ENCODE measurements at regions not wholly inside any gene's neighbourhood (a gene's known extent, or its start where the extent isn't known, plus 50 kb on each side); places are given as distances from the start of the nearest gene placed in this dataset.

DNA sequence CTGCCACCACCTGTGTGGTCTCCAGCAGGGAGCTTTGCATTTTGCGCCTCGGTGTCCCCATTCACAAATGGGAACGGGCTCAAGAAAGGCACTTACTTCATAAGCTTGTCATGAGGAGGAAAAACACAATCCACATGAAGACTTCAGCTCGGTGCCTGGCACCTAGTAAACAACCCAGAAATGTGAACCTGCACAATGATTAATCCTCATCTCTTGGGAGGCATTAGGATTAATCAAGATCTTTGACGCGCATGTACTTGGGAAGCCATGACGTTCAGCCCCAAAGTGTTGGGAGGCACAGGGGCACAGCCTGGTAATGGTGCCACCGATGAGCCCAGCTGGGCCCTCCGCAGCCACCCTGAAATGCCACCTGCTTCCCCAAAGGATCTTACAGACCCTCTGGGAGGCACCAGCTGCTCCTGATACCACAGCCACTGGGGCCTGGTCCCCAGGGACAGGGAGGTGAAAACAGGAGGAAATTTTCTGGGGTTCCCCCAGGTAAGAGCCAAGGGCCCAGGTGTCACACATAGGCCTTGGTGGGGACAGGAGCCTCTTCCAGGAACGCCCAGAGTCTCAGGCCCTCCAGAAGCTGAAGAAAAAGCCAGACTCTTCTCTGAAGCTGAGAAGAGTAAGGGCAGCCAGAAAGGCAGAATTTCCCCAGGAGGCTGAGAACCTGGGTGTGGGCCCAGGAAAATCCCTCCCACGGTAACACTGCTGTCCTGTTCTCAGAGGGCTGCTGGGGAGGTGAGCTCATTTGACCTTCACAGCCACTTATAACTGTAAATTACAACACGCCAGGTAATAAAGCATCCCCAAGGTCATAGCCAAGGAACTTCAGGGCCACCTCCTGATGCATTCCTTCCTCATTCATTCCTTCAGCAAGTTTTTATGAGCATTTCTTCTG, 507.5 kb downstream of the SHQ1 start:
- no peak overlapping the region for H3K27ac Mint-ChIP-seq
- no peak overlapping the region for H3K4me3 Mint-ChIP-seq
- no peaks in the 10 kb centered on the region for H3K9me3 Mint-ChIP-seq
- H3K4me1 Mint-ChIP-seq: peaks cover 43% of the 10 kb centered on the region
- H3K36me3 Mint-ChIP-seq: peaks cover 1% of the 10 kb centered on the region
- no peaks in the 10 kb centered on the region for H3K27me3 Mint-ChIP-seq
- no peak for DNase-seq

DNA sequence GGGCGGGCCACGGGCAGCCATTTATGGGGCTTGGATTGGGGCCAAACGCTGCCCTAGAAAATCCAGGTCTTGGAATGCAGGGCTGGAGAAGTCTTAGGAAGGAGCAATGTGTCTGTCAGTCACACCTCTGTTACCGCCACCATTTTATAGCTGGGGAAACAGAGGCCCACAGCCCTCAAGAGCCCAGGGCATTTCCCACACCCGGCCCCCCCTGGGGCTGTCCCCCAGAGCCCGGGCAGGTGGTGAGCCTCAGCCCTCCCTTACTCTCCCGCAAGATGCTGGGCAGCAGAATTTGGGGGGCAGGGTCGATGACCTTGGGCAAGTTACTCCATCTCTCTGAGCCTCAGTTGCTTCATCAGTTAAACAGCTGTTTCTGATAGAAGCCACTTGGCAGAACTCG, 508.2 kb downstream of the SHQ1 start:
- Mint-ChIP-seq H3K36me3 (no peaks in the 10 kb centered on the region), H3K27me3 (no peaks in the 10 kb centered on the region), H3K9me3 (no peaks in the 10 kb centered on the region), H3K27ac (no peak overlapping the region), H3K4me1 (peaks cover 36% of the 10 kb centered on the region), H3K4me3 (no peak overlapping the region)
- no peak for DNase-seq

DNA sequence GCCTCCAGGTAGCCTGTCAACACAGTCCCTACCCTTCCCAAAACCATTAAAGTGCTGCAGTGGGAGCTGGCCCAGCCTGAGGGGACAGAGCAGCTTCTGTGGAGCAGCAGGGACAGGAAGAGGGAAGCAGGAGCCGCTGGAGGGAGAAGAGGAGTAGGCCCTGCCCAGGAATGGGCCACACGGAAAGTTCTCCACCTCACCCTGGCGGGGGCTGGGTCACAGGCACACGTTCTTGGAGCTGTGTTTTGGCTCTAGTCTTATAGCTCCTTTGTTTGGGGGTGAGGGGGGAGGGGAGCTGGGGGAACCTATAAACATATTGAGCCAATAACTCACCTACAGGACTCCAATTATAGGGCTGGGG, 508.6 kb downstream of the SHQ1 start:
- Mint-ChIP-seq H3K27ac (no peak overlapping the region), H3K4me3 (no peak overlapping the region), H3K9me3 (no peaks in the 10 kb centered on the region), H3K4me1 (peaks cover 32% of the 10 kb centered on the region), H3K27me3 (no peaks in the 10 kb centered on the region), H3K36me3 (no peaks in the 10 kb centered on the region)
- no peak for DNase-seq

DNA sequence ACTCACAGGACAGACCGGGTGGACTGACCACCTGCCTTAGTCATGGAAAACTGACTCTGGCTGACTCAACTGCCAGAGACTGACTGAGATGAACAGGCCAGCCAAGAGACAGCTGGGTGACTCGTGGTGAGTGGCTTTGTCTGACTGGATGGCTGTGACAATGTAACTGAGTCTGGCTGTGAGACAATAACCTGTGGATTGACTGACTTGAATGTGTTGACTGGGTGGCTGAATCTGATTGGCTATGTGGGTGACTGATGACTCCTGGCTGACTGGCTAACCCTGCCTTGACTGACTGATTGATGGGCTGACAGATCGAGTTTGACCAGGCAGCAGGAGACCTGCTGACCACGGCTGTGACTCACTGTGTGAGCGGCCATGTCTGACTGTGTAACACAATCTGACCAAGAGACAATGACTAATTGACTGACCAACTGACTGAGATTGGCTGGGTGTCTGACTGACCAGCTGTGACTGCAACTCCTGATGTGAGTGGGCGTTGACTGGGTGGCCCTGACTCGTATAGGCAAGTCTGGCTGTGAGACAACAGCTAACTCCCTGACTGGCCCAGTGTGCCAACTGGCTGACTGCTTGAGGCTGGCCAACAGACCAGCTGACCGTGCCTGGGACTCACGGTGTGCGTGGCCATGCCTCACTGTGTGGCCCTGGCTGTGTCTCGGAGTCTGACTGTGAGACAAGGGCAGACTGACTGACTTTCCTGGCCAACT, 509.1 kb downstream of the SHQ1 start:
- H3K4me1 Mint-ChIP-seq: peaks cover 27% of the 10 kb centered on the region
- no peak overlapping the region for H3K4me3 Mint-ChIP-seq
- H3K27ac Mint-ChIP-seq: no peak overlapping the region
- DNase-seq: peak; percentile 61
- no peaks in the 10 kb centered on the region for H3K36me3 Mint-ChIP-seq
- no peaks in the 10 kb centered on the region for H3K9me3 Mint-ChIP-seq
- no peaks in the 10 kb centered on the region for H3K27me3 Mint-ChIP-seq

DNA sequence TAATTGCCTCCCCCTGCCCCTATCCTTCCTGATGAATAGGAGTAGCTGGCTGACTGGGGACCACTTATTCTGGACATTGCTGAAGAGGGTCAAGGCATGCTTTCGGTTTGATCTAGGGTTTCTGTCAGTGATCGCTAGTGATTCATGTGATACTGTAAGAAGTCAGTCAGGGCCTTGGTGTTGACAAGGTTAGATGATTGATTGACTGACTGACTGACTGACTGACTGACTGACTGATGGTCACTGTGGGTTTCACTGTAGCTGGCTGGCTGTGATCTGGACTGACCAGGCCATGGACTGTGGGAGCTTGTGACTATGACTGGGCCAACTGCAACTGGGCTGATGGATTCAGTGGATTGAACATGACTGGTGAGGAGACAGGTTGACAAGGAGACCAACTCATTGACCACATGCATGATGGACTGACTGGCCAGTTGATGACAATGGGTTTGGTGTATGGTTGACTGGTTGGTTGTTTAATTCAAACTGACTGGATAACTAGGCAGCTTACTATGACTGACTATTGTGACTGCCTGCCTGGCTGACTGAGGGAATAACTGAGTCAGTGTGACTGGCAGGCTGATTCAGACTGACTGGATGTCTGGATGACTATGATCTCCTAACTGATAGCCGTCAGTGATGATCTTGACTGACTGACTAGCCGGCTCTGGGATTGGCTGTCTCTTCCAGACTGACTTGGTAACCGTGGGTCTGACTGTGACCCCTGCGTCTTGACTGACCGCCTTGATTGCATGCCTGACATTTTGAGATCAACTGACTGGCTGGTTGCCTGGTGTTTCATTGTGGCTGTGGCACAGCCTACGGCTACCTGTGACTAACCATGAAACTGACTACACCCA, 509.9 kb downstream of the SHQ1 start:
- H3K4me3 Mint-ChIP-seq: no peak overlapping the region
- no peak overlapping the region for H3K27ac Mint-ChIP-seq
- no peaks in the 10 kb centered on the region for H3K36me3 Mint-ChIP-seq
- H3K9me3 Mint-ChIP-seq: no peaks in the 10 kb centered on the region
- peaks cover 19% of the 10 kb centered on the region for H3K4me1 Mint-ChIP-seq
- DNase-seq: peak; percentile 52
- H3K27me3 Mint-ChIP-seq: no peaks in the 10 kb centered on the region

DNA sequence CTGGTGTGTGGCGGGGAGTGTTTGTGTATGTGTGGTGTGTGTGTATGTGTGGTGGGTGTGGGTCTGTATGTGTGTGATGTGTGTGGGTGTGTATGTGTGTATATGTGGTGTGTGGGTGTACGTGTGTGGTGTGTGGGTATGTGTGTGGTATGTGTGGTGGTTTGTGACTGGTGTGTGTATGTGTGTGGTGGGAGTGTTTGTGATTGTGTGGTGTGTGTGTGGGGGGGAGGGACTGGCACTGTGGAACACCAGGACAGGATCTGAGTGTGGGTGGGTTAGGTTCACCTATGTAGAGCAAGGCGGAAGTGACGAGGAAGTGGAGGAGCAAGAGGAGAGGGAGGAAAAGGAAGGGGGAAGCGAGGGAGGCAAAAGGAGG, 510.8 kb downstream of the SHQ1 start:
- H3K27me3 Mint-ChIP-seq: no peaks in the 10 kb centered on the region
- no peak overlapping the region for H3K4me3 Mint-ChIP-seq
- DNase-seq: no peak
- no peaks in the 10 kb centered on the region for H3K9me3 Mint-ChIP-seq
- peaks cover 10% of the 10 kb centered on the region for H3K4me1 Mint-ChIP-seq
- H3K27ac Mint-ChIP-seq: no peak overlapping the region
- H3K36me3 Mint-ChIP-seq: no peaks in the 10 kb centered on the region

DNA sequence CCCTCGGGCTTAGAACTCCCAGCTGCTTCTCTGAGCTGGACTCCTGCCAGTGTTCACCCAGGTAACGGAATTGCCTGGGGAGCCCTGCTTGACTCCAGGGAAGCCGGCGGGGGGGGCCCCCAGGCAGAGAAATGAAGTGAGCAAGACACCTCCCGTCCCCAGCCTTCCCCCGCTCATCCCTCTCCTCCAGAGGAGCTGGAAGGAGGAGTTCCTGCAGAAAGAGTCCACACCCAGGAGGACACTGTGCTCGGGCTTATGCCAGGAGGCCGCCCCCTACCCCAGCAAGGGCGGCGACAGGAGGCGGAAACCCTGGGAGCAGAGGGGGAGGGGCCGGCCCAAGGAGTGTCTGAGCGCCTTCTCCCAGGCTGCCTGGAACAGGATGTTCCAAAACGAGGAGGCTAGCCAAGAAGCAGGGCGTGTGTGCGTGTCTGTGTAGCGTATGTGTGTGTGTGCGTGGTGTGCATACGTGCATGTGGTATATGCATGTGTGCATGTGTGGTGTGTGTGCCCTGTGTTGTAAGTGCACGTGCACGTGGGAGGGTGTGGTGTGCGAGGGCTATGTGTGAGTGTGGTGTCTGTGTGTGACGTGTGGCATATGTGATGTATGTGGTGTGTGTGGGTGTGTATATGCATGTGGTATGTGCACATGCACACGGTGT, 511.3 kb downstream of the SHQ1 start:
- Mint-ChIP-seq H3K9me3 (no peaks in the 10 kb centered on the region), H3K4me1 (peaks cover 7% of the 10 kb centered on the region), H3K4me3 (no peak overlapping the region), H3K27ac (no peak overlapping the region), H3K27me3 (no peaks in the 10 kb centered on the region), H3K36me3 (no peaks in the 10 kb centered on the region)
- no peak for DNase-seq

DNA sequence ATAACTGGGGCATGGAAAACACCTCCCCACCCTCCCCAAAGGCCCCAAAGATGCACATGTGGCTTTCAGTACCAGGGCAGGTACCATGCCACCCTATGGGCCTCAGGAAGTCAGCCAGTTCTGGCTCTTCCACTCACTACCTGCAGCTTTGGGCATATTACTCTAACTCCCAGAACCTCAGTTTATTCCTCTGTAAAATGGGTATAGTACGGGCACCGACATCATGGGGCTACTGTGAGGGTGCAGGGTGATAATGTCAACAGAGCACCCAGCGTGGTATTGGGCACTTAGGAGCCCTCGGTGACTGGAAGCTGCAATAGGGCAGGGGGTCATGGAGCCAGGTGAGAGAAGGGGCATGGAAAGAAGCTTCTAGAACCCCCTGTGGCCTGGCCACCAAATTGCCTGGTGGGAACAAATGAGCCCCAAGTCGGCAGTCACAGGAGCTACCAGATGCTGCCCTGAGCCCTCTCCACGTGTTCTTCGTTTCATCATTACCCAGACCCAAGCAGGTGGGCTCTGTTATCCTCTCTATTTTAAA, 512.1 kb downstream of the SHQ1 start:
- Mint-ChIP-seq H3K27ac (no peak overlapping the region), H3K4me1 (peaks cover 2% of the 10 kb centered on the region), H3K27me3 (no peaks in the 10 kb centered on the region), H3K36me3 (no peaks in the 10 kb centered on the region), H3K9me3 (no peaks in the 10 kb centered on the region), H3K4me3 (no peak overlapping the region)
- DNase-seq: no peak

DNA sequence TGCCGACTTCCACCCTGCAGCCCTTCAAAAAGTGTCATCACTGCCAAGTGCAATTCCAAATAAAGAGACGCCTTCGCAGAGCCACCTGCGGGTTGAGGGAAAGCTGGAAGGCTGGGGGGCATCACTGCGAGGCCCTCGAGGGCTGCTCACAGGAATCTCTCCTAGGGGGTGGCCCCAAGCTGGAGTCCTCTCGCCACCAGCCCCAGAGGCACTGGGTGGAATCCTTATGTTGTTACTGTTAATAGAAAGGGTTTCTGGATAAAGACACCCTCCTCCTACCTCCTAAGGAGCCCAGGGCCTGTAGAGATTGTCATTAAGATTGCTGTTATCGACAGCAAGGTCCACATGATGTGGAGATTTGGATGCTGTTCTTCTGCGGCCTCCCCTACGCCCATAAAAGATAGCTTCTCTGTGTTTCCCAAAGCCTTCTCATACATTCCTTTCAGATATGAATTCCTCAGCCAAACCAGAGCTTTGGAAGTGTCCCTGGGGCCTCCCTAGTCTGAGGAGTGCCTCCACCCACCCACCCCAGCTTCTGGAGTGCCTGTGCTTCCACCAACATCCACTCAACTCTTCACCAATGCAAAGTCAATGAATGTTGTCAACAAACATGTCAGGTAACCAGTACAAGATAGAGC, 512.7 kb downstream of the SHQ1 start:
- no peaks in the 10 kb centered on the region for H3K27me3 Mint-ChIP-seq
- H3K27ac Mint-ChIP-seq: no peak overlapping the region
- no peaks in the 10 kb centered on the region for H3K4me1 Mint-ChIP-seq
- no peaks in the 10 kb centered on the region for H3K9me3 Mint-ChIP-seq
- H3K4me3 Mint-ChIP-seq: no peak overlapping the region
- H3K36me3 Mint-ChIP-seq: no peaks in the 10 kb centered on the region
- DNase-seq: no peak

DNA sequence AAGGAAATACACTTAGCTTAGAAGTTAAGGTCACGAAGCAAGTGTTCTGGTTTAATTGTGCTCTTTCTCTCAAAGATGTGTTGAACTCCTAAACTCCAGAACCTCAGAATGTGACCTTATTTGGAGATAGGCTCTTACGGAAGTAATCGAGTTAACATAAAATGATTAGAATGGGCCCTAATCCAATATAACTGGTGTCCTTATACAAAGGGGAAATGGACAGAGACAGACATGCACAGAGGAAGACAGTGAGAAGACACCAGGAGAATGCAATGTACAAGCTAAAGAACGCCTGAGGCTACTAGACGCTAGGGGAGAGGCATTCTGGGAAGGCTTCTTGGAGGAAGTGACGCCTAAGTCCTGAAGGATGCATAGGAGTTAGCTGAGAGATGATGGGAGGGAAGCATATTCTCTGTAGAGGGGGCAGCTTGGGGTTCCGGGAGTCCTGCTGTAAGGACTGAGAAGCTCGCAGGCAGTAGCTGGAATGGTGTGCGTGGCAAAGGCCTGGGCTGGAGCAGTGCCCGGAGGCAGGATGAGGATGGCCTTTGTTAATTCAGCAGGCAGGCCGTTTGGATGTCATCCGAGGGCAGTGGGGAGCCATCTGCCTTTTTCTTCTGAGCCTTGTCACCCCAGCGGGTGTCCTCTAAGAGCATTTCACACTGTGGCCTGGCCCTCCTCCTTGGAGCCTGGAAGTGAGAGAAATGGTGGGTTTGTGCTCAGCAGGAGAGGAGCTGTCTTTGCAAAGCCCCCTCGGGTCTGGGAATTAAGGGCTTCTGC, 513.4 kb downstream of the SHQ1 start:
- no peak for DNase-seq
- Mint-ChIP-seq H3K27ac (no peak overlapping the region), H3K27me3 (no peaks in the 10 kb centered on the region), H3K4me1 (no peaks in the 10 kb centered on the region), H3K36me3 (no peaks in the 10 kb centered on the region), H3K4me3 (no peak overlapping the region), H3K9me3 (no peaks in the 10 kb centered on the region)

DNA sequence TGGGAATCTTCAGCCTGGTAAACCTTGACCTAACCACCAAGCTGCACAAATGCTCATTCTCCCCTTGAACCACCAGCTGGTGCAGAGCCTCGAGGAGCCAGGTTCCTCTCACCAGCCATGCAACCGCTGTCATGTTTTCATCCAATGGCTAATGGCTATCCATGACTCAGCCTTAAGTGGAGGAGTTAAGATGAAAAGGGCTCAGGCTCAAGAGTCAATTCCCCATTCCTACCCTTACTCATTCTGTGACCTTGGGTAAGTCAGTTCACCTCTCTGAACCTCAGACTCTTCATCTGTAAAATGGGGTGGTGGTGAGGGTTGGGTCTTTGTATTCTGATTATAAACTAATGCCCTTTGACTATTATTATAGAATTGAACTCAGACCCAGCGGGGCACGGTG, 515.6 kb downstream of the SHQ1 start:
- Mint-ChIP-seq H3K27ac (no peak overlapping the region), H3K27me3 (no peaks in the 10 kb centered on the region), H3K4me3 (no peak overlapping the region), H3K36me3 (no peaks in the 10 kb centered on the region), H3K4me1 (no peaks in the 10 kb centered on the region), H3K9me3 (no peaks in the 10 kb centered on the region)
- DNase-seq: no peak

DNA sequence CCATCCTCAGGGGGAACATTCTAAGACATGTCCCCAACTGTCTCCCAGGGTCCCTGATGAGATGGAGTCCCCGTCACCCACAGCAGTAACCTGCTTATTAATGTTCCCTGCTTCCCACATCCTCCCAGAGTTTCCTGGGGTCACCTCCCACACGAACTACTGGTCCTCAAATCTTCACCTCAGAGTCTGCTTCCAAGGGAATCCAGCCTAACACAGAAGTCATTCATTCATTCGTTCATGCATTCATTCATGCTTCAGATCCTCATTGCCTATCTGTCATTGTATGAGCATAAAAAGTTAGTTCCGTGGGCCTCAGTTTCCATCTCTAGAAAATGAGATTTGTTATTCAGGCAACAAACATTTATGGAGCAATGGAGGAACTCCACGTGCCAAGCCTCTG, 516.2 kb downstream of the SHQ1 start:
- Mint-ChIP-seq H3K36me3 (no peaks in the 10 kb centered on the region), H3K4me3 (no peak overlapping the region), H3K9me3 (no peaks in the 10 kb centered on the region), H3K27me3 (no peaks in the 10 kb centered on the region), H3K4me1 (no peaks in the 10 kb centered on the region), H3K27ac (no peak overlapping the region)
- no peak for DNase-seq

DNA sequence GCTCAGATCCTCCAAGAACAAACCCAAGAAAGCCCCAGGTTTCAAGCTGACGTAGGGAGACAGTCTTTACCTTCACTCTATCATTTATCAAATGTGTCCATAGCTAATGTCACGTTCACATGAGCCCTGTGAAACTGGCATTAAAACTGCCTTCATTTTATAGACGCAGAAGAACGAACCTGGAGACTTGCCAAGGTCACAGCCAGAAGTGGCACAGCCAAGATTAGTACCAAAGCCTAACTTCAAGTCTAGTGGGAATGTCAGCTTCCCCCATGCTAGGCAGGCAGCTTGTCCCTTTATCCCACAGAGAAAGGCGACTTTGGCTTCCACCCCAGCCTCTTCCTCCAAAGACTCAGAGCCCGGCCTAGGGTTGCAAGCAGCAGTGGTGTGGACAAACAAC, 517.2 kb downstream of the SHQ1 start:
- Mint-ChIP-seq H3K9me3 (no peaks in the 10 kb centered on the region), H3K4me3 (no peak overlapping the region), H3K27me3 (no peaks in the 10 kb centered on the region), H3K27ac (no peak overlapping the region), H3K4me1 (no peaks in the 10 kb centered on the region), H3K36me3 (no peaks in the 10 kb centered on the region)
- DNase-seq: no peak

DNA sequence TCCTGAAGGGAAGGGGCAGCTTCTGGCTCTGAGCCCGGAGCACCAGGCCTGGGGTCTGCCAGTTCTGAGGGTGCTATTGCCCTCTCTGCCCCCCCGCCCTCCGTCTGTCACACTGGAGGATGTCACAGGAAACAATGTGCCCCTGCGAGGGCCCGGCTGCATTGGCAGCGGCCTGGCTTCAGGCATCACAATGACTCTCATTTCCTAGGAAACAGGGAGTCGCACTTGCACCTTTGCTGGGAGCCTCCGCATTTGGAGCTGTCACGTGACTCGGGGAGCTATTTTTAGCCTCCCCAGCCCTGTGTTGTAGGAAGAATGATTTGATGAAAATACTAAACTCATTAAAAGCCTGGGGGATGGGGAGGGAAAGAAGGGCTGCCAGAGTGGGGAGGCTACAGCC, 518.9 kb downstream of the SHQ1 start:
- Mint-ChIP-seq H3K4me1 (no peaks in the 10 kb centered on the region), H3K9me3 (no peaks in the 10 kb centered on the region), H3K27ac (no peak overlapping the region), H3K4me3 (no peak overlapping the region), H3K36me3 (no peaks in the 10 kb centered on the region), H3K27me3 (no peaks in the 10 kb centered on the region)
- no peak for DNase-seq

All from activated naive CD8-positive, alpha-beta T cell treated with anti-CD3 and anti-CD28 coated beads for 36 hours (primary cell).